ENCODE measurements at regions not wholly inside any gene's neighbourhood (a gene's known extent, or its start where the extent isn't known, plus 50 kb on each side); places are given as distances from the start of the nearest gene placed in this dataset.
"Not testable (repeated sequence)": the region's sequence is repeated elsewhere in the genome, so short reads cannot be mapped to it uniquely, and the experiment has no call there.

DNA sequence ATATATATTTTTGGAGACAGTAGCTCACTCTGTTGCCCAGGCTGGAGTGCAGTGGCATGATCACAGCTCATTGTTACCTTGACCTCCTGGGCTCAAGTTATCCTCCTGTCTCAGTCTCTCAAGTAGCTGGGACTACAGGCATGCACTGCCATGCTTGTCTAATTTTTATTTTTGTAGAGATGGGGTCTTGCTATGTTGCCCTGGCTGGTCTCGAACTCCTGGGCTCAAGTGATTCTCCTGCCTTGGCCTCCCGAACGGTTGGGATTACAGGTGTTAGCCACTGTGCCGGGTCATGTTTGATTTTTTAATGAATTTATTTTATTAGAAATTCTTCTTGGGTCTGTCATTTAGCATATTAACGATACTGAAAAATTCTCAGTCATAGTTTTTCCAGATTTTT is 70.5 kb downstream of the TMEM270 start:
- Histone ChIP-seq H3K4me3 (no peak overlapping the region), H3K4me1 (ENCODE audit: insufficient read depth) (no peaks in the 10 kb centered on the region), H3K9me3 (no peaks in the 10 kb centered on the region), H3K36me3 (no peaks in the 10 kb centered on the region), H3K27ac (no peak overlapping the region), H3K27me3 (no peaks in the 10 kb centered on the region)
- intact Hi-C loops (cut with DNase I): no loop called here
- no peak for DNase-seq
- 90 to 93% (median 93%) methylated on average over 5 of the region's 5 CpGs for WGBS, 3 donors
- TF ChIP-seq POLR2A (IDR thresholded peaks at IDR 0.05) (no peak), EP300 (IDR thresholded peaks at IDR 0.05) (no peak)
- TF ChIP-seq, protein P1, sequence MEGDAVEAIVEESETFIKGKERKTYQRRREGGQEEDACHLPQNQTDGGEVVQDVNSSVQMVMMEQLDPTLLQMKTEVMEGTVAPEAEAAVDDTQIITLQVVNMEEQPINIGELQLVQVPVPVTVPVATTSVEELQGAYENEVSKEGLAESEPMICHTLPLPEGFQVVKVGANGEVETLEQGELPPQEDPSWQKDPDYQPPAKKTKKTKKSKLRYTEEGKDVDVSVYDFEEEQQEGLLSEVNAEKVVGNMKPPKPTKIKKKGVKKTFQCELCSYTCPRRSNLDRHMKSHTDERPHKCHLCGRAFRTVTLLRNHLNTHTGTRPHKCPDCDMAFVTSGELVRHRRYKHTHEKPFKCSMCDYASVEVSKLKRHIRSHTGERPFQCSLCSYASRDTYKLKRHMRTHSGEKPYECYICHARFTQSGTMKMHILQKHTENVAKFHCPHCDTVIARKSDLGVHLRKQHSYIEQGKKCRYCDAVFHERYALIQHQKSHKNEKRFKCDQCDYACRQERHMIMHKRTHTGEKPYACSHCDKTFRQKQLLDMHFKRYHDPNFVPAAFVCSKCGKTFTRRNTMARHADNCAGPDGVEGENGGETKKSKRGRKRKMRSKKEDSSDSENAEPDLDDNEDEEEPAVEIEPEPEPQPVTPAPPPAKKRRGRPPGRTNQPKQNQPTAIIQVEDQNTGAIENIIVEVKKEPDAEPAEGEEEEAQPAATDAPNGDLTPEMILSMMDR (IDR thresholded peaks at IDR 0.05): no peak

DNA sequence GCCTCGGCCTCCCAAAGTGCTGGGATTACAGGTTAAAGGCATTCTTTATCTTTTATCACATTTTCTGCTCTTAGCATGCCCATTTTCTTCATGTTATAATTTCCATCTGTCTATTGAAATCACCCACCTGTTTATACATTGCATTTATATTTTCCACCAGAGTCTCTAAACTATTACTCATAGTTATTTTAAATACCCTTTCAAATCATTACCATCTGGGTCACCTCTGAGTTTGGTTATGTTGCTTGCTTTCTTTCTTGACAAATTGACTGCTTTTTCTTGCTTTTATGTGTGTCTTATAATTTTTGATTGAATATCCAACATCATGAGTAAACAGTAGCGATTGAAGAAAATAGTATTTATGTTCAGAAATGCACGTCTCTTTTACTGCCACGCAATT is 71.4 kb downstream of the TMEM270 start:
- no peak overlapping the region for H3K4me3 ChIP-seq
- DNase-seq: no peak
- 80 to 85% (median 80%) methylated on average over 4 of the region's 4 CpGs for WGBS, 3 donors
- intact Hi-C loops (cut with DNase I): no loop called here
- no peaks in the 10 kb centered on the region for H3K27me3 ChIP-seq
- no peaks in the 10 kb centered on the region for H3K9me3 ChIP-seq
- no peaks in the 10 kb centered on the region for H3K4me1 ChIP-seq (ENCODE audit: insufficient read depth)
- no peaks in the 10 kb centered on the region for H3K36me3 ChIP-seq
- TF ChIP-seq, protein P1 (IDR thresholded peaks at IDR 0.05): no peak
- TF ChIP-seq POLR2A (IDR thresholded peaks at IDR 0.05): no peak
- no peak for TF ChIP-seq EP300 (IDR thresholded peaks at IDR 0.05)
- no peak overlapping the region for H3K27ac ChIP-seq

DNA sequence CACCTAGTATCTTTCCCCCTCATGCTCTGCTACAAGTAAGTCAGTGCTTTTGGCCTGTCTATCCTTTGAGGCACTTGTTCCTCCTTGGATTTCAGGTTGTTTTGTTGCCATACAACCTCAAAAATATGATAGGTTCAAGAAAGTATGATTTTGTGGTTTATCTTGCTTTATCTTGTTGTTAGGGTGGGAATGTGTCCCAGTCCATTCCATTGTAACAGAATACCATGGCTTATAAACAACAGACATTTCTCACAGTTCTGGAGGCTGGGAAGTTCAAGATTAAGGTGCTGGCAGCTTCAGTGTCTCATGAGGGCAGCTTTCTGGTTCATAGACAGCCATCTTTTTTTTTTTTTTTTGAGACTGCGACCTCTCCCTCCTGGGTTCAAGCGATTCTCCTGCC is 72.1 kb downstream of the TMEM270 start:
- DNase-seq: no peak
- H3K4me3 ChIP-seq: no peak overlapping the region
- H3K36me3 ChIP-seq: no peaks in the 10 kb centered on the region
- 91 to 97% (median 96%) methylated on average over 2 of the region's 2 CpGs for WGBS, 3 donors
- no peaks in the 10 kb centered on the region for H3K9me3 ChIP-seq
- TF ChIP-seq POLR2A (IDR thresholded peaks at IDR 0.05): no peak
- TF ChIP-seq, protein P1 (IDR thresholded peaks at IDR 0.05): no peak
- no peak for TF ChIP-seq EP300 (IDR thresholded peaks at IDR 0.05)
- intact Hi-C loops (cut with DNase I): no loop called here
- H3K27ac ChIP-seq: no peak overlapping the region
- no peaks in the 10 kb centered on the region for H3K4me1 ChIP-seq (ENCODE audit: insufficient read depth)
- H3K27me3 ChIP-seq: no peaks in the 10 kb centered on the region

DNA sequence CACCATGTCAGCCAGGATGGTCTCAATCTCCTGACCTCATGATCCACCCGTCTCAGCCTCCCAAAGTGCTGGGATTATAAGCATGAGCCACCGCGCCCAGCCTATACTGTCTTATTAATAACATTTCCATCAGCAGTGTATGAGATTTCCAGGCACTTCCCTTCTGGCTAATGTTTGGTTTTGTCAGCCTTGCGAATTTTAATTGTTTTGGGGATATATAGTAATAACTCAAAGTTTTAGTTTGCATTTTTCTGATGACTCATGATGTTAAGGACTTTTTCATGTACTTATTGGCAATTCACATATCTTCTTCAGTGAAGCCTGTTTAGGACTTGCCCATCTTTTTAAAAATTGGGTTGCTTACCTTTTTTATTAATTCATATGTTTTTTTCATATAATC is 76.0 kb downstream of the TMEM270 start:
- intact Hi-C loops (cut with DNase I): no loop called here
- no peak for TF ChIP-seq EP300 (IDR thresholded peaks at IDR 0.05)
- TF ChIP-seq POLR2A (IDR thresholded peaks at IDR 0.05): no peak
- TF ChIP-seq, protein P1 (IDR thresholded peaks at IDR 0.05): no peak
- no peak overlapping the region for H3K4me3 ChIP-seq
- no peak for DNase-seq
- H3K4me1 ChIP-seq (ENCODE audit: insufficient read depth): no peaks in the 10 kb centered on the region
- no peaks in the 10 kb centered on the region for H3K27me3 ChIP-seq
- H3K36me3 ChIP-seq: no peaks in the 10 kb centered on the region
- 46 to 62% (median 59%) methylated on average over 4 of the region's 4 CpGs for WGBS, 3 donors
- H3K9me3 ChIP-seq: no peaks in the 10 kb centered on the region
- no peak overlapping the region for H3K27ac ChIP-seq

DNA sequence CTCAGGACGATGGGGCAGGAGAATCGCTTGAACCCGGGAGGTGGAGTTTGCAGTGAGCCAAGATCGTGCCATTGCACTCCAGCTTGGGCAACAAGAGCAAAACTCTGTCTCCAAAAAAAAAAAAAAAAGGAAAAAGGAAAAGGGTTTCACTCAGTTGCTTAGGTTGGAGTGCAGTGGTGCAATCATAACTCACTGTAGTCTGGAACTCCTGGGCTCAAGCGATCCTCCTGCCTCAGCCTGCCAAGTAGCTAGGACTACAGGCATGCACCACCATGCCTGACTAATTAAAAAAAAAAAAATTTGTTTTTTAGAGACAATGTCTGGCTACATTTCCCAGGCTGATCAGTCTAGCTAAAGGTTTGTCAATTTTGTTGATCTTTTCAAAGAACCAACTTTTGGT is 76.7 kb downstream of the TMEM270 start:
- H3K27ac ChIP-seq, DNase-seq: not testable (repeated sequence)
- WGBS, 3 donors: 72 to 80% (median 78%) methylated on average over 5 of the region's 5 CpGs

More for the DNA sequence above, 76.7 kb downstream of the TMEM270 start:
- H3K27me3 ChIP-seq; H3K9me3 ChIP-seq; H3K36me3 ChIP-seq; intact Hi-C loops (cut with DNase I); H3K4me3 ChIP-seq; H3K4me1 ChIP-seq (ENCODE audit: insufficient read depth): not testable (repeated sequence)
